HG03342 (cell line): ENCODE measurements at regions not wholly inside any gene's neighbourhood (a gene's known extent, or its start where the extent isn't known, plus 50 kb on each side); places are given as distances from the start of the nearest gene placed in this dataset.
"Not testable (repeated sequence)": the region's sequence is repeated elsewhere in the genome, so short reads cannot be mapped to it uniquely, and the experiment has no call there.

Experiments
- ATAC-seq: cut with Tn5 transposase; IDR thresholded peaks from one replicate; pipeline ENCODE4 v1.9.1; 2021; ENCODE audit warnings: mild to moderate bottlenecking, moderate library complexity; ENCODE audit not compliant: unreplicated experiment

DNA sequence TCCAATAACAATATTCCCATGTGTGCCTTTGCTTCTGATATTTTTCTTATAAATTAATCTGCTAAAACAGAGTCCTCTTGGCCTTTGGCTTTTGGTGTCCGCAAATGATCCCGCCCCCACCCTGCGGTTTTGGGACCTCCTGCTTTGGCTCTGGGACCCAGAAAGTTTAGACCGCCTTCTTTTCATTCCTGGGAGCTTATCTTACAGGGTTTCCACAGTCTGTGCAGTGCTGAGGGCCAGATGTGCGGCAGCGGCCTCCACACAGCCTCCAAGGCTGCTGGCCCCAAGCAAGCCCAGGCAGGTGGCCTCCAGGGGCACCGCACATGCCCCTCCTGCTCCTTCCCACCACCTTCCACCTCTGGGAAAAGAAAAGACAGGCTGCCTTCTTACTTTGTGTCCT lies 191.5 kb downstream of the ERCC6L2 start:
- no peak for ATAC-seq

DNA sequence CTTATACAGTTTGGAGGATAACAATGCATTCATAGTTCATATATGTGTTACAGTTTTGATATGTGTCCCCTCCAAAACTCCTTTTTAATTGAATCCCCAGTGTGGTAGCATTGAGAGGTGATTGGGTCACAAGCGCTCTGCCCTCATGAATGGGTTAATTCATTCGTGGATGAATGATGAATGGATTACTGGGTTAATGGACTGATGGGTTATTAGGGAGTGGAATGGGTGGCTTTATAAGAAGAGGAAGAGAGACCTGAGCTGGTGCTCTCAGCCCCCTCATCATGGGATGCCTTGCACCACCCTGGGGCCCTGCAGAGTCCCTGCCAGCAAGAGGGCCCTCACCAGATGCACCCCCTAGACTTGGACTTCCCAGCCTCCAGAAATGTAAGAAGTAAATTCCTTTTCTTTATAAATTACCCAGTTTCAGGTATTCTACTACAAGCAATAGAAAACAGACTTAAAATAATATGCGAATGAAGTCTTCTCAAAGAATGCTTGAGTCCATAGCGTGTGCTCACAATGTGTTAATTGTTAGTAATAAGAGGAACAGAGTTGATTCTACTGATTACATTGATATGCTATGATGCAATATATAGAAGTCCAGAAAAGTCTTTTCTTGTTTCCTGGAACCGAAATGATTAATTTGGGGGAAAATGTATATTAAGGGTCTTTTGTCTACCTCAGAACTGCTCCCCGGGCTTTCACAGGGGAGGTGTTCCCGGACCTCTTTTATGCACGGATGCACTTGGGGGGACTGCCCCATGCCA lies 190.2 kb downstream of the ERCC6L2 start:
- ATAC-seq, result no peak

DNA sequence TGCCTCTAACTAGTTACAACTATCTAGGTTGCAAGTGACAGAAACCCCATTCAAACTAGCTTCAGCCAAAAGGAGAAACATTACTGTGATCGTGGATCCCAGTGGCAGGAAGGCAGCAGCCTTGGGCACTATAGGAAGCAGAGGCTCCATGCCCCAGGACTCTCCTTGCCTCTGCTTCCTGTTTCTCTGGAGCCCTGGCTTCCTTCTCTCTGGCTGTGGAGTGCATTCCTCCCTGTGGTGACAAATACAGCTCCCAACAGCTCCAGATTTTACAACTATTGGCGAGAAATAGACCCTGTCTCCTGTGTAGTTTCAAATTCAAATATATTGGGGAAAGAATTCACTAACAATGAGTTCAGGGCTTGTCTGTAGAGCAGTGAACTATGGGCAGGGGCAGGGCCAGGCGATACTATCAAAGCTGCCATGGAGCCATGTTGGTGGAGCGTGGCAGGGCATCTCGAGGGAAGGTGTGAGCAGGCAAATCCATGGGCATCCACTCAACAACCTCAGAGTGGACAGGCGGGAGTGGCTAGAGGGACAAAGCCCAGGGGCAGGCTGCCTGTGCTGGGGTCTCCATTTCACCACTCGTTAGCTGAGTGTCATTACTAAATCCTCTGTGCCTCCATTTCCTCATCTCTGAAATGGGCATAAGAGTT lies 189.5 kb downstream of the ERCC6L2 start:
- no peak for ATAC-seq

DNA sequence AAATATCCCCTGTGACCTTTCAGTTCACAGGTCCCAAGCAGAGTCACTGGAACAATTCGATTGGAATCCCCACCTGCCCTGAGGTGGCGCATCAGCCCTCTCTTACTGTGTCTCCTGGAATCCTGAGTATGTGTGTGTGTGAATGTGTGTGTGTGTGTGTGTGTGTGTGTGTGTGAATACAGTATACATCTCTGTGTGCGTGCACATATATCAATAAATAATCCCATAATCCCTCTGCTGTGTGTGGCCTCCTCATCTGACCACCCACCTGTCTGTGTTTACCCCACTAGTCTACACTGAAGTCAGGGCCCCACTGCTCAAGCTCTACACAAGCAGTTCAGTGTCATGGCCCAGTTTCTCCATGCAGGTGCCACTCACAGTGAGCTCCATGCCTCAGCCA lies 187.4 kb downstream of the ERCC6L2 start:
- no peak for ATAC-seq

DNA sequence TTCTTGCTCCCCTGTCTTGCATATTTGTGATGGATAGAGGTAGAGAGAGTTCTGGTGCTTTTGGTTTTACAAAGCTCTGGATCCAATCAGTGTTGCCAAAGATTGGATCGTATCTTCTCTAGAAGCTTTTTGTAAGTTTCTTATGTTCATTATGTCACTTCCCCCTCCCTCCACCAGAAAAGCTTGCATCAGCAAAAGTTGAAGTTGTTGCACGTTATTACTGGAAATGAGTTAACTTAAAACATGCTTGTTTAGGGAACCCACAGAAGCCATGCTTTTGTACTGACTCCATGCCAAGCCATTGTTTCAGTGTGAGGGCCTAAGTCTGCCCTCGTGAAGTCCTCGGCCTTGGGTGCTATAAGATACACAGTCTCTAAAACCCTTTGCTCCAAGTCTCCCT lies 186.5 kb downstream of the ERCC6L2 start:
- ATAC-seq, result no peak

DNA sequence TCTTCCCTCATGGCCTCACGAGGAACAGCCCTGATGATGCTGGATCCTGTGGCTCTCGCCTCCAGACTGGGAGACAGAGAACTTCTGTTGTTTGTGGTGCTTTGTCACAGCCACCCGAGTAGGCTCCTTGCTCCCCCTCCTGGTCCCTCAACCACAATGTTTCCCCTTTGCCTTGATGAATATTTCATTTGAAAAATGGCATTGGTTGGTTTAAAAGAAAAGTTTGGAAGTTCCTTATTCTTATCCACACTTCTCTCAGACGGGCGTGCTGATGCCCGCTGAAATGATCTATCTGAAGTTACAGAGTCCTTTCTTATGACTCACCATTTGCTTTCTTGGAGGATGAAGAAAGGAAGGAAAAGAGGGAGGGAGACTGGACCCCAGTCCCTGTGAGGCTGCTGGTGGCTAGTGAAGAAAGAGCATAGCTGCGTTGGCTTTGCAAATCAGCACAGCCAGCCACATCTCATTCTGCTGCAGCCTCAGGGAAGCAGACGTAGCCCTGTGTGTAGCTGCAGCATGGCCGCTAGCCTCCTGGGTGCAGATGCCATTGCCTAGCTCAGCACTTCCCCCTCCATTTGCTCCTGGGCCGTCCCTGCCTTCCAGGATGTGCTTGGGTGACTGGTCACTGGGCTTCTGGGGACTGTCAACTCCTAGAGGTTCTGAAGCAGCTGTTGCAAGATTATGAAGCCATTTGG lies 185.9 kb downstream of the ERCC6L2 start:
- no peak for ATAC-seq

DNA sequence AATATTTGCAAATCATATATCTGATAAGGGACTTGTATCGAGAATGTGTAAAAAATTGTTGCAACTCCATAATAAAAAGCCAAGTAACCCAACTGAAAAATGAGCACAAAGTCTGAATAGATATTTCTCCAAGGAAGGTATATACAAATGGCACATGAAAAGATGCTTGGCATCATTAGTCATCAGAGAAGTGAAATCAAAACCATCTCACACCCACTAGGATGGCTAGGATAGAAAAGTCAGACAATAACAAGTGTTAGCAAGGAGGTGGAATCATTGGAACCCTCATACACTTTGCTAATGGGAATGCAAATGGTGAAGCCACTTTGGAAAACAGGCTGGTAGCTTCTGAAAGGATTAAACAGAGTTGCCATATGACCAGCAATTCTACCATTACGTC lies 182.7 kb downstream of the ERCC6L2 start:
- ATAC-seq, result no peak

DNA sequence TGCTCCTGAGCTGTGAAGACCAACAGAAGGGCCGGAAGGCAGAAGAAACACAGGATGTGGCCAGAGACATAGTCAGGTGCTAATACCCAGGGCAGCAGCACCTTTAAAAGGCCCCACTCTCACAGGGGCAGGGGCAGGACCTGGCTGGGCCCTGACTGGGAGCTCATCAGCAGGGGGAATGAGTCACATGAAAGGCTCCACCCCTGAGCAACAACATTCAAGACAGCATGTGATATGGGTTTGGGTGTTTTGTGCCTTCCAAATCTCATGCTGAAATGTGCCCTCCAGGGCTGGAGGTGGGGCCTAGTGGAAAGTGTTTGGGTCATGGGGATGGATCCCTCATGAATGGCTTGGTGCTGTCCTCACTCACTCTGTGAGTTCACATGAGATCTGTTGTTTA lies 181.7 kb downstream of the ERCC6L2 start:
- no peak for ATAC-seq

DNA sequence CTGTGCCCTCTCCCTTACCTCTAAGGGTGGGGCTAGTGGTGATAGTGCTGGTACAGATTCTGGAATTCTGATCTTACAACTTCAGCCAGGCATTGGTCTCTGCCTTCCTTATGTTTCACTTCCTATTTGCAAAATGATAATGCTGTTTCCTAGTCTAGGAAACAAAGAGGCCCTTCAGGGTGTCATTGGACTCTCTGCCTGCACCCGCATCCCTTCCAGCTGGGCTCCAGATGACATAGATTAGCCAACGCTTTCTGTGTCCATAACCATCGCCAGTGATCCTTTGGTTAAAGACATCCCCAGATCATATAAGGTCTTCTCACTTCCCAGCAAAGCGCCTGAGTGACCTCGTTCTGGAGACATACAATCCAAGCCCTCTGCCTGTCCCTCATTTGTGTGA lies 180.7 kb downstream of the ERCC6L2 start:
- no peak for ATAC-seq

DNA sequence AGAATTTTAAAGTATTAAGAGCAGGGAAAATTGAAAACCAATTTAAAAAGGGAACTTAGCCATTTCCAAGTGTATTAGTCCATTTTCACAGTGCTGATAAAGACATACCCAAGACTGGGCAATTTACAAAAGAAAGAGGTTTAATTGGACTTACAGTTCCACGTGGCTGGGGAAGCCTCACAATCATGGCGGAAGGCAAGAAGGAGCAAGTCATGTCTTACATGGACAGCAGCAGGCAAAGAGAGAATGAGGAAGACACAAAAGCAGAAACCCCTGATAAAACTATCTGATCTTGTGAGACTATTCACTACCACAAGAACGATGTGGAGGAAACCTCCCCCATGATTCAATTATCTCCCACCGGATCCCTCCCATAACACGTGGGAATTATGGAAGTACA lies 178.8 kb downstream of the ERCC6L2 start:
- not testable (repeated sequence) for ATAC-seq

DNA sequence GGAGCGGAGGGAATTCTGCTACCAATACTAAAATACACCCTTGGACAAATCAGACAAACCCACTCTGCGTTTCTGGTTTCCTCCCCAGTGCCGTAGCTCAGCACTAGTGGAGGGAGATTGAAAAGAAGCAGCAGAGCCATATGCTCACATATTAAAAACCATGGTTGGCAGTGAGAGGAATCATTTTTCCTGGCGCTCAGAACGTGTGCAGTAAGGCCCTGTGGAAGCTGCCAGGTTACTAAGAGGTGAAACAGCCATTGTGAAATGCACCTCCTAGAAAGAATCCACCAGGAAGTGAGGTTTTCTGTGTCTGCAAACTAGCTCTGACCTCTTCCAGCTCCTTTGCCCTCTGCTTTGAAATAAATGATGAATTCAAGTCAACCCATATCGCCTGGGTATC lies 177.2 kb downstream of the ERCC6L2 start:
- ATAC-seq, result no peak

DNA sequence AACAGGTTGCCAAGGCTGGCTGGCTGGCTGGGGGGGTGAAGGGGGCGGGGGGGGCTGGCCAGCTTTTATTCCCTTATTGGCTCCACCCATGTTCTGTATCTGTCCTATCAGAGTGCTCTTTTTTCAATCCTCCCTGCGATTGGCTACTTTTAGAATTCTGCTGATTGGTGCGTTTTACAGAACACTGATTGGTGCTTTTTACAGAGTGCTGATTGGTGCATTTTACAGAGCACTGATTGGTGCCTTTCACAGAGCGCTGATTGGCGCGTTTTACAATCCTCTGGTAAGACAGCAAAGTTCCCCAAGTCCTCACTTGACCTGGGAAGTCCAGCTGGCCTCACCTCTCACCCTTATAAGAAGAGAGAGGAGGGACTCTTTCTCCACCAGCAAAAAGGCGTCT lies 175.9 kb downstream of the ERCC6L2 start:
- ATAC-seq, result no peak

DNA sequence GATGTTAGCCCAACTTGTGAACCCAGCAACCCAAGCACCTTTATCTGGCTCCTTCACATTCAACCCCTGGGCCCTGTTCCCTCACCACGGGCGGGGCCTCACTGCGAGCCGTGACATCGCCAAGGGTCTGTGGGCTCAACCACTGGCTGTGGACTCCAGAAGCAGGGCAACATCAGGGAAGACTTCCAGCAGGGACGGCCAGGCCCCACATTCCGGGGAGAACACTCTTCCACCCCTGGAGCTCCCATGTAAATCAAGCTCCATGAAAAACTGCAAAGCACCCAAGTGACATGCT lies 175.3 kb downstream of the ERCC6L2 start:
- no peak for ATAC-seq

DNA sequence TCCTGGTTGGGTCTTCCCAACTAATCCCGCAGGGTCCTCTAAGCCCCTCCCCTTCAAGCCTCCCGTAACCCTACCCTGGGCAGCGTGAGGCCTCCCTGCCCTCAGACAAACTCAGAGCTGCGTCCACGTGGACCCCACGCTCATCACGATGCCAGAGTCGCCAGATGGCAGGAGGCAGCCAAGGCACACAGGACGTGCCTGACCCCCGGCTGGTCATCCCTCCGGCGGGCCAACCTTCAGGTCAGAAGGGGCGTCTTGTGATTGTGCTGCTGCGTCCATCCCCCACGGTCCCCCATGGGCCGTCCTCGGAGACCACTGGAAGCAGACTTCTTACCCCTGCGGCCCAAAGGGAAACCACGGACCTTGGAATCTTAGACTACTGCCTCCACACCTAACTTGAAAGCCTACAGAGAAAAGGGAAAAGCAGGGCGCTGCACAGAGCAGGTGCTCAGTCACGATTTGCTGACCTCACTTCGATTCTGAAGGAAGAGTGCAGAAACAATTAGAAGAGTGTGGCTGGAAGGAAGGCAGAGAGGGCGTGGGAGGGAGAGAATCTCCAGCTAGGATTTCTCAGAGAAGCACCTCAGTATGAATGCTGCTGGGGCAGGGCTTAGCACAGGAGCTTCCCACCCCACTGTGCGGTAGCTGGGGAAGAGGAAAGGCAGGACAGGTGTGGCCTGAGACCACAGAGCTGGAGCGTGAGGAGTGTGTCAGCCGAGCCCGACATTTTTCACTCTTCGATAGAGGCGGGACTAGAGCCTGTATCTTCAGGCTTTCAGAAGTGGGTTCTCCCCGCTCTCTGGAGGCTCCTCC lies 174.8 kb downstream of the ERCC6L2 start:
- no peak for ATAC-seq

DNA sequence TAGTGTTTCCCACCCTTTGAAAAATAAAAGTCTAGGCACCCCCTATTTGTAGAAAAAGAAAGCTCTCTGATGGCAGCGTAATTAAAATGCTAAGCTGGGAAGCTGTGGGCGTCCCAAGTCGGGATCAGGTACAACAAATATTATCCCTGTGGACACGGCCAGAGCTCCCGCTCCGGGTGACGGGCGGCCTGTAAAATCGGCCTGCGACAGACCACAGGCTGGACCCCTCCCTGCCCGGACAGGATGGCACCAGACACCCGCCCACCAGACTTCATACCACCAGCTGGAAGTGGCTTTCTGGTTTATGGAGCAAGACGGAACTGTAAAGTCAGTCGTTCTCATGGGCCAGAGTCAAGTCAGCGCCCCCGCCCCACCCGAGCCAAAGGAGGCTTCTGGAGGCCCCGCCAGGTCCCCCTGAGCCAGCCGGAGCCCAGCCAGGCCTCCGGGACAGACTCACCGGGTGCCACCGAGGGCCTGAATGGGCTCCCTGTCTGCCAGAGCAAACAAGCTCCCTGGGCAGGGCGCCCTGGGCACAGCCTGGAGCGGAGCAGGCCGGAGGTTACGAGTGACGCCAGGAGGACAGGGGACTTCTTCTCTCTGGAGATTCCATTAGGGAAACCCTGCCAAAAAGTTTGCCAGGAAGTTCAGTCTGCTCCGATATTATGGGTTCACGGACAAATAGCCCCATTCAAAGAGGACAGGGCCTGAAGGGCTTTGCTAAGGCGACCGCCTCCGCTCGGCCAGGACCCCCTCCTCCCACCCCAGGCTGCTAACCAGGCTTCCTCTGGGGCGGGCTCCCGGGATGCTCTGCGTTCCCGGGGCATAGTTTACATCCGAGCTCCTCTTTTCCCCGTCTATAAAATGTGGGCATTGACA lies 173.7 kb downstream of the ERCC6L2 start:
- no peak for ATAC-seq

DNA sequence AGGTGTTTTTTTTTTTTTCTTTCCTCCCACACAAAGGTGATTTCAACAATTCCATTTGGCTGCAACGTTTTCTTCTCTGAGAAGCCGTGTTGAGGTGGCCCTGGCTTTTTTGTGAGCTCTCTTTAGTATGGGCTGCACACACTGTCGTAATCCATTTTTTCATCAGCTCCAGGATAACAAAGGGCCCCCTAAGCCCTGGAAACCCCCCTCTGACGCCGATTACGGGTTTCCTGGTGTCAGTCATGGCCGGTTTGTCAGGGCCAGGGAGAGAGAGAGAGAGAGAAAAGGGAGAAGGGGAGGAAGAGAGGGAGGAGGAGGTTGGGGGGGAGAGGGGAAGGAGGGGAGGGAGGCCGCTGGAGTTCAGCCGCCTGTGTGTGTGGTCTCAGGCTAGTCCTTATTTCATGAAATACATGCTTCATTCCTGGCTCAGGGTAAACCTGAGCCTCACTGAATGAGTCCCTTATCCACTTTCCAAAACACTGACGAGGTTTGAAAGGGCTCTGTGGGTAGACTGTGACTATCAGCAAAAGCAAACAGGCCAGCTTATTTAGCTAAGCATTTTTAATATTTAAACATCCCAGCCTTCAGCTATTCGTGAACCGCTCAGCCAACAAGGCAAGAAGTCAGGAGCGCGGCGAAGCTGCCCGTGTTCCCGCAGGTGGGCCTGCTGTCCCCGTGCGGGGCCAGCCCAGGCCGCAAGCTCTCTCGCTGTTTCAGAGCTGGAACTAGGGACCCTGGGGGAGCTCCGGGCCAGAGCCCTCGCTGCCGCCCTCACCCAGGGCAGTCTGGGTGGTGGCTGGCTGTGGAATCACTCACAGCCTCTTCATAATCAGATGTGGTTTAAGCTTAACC lies 172.8 kb downstream of the ERCC6L2 start:
- ATAC-seq, result no peak

DNA sequence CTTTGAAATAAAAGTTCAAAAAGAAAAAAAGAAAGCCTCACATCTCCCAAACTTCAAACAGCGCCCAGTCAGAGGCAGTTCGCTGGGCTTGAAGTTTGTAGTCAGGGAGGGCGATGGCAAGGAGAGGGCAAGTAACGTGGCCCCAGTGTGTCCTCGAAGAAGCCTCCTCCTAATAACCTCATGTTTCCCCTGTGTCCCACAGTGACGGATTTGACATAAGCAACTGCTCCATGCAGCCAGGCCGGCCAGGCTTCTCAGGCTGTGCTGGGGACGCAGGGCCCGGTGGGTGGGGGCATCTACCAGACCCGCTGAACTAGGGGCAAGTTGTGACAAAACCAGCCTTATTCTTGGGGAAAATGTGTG lies 172.2 kb downstream of the ERCC6L2 start:
- ATAC-seq, result no peak

DNA sequence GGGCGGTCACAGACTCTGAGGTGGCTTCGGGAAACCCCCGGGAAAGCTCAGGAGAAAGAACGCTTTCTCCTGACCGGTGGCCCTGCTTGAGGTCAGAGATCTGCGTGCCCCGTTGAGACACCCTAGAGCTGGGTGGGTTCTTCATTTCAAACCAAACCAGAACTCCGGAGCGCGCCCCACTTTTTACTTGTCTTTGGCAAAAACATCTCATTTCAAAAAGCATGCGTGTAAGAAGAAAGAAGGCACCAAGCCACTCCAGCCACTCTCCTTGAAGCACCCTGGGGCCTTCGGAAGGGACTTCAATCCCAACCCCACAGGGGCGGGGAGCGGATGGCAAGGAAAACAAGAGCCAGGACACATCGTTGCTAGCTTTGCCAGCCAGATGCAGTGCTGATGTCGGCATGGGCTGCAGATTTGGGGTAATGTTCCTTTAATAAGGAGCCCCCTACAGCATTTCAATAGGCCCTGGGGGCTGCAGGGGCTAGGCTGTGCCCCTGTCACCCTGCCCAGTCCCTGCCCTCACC lies 171.7 kb downstream of the ERCC6L2 start:
- ATAC-seq, result no peak

DNA sequence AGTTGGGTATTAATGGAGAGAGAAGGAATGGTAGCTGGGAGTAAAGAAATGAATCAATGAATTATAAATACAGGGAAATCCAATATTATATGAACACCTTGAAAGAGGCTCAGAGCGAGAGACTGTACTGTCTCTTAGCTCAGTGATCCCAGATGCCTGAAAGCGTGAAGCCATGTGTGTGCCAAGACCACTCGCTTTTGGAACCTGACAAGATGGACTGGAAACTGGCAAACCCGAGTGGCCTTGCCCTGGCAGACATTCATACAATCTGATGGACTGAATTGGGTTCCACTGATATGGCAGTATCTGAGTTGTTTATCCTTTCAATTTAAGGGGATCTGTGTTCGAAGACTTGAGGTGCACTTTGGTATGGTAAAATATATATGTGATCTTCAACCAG lies 170.3 kb downstream of the ERCC6L2 start:
- no peak for ATAC-seq
